ENCODE measurements at regions not wholly inside any gene's neighbourhood (a gene's known extent, or its start where the extent isn't known, plus 50 kb on each side); places are given as distances from the start of the nearest gene placed in this dataset.

DNA sequence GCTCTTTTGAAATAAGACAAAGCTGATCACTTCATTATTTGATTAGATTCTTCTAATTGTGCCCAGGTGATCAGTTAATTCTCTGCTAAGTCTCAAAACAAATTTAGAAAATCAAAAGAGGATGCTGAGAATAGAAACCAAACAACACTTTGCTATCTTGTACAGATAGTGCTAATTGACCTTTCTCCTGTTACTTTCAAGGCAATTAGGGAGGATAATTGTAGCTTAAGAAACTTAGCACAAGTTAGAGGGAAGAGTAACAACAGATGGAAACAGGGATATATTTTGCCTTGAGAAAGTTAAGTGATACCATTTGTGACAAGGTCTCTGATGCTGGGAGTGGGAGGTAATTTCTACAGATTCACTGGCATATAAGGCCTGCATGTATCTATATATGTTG is 344.8 kb upstream of the GRM7 start:
- intact Hi-C loops (cut with DNase I; ENCODE audit: low total_unique reads): no loop called here
- TF ChIP-seq POLR2AphosphoS5 (IDR thresholded peaks at IDR 0.05) (no peak), POLR2A (IDR thresholded peaks at IDR 0.05) (no peak)
- TF ChIP-seq, protein P1, sequence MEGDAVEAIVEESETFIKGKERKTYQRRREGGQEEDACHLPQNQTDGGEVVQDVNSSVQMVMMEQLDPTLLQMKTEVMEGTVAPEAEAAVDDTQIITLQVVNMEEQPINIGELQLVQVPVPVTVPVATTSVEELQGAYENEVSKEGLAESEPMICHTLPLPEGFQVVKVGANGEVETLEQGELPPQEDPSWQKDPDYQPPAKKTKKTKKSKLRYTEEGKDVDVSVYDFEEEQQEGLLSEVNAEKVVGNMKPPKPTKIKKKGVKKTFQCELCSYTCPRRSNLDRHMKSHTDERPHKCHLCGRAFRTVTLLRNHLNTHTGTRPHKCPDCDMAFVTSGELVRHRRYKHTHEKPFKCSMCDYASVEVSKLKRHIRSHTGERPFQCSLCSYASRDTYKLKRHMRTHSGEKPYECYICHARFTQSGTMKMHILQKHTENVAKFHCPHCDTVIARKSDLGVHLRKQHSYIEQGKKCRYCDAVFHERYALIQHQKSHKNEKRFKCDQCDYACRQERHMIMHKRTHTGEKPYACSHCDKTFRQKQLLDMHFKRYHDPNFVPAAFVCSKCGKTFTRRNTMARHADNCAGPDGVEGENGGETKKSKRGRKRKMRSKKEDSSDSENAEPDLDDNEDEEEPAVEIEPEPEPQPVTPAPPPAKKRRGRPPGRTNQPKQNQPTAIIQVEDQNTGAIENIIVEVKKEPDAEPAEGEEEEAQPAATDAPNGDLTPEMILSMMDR (IDR thresholded peaks at IDR 0.05 in 8 of 11, conservative IDR thresholded peaks at IDR 0.05 in 3 of 11): no peak
- H3K27me3 ChIP-seq (replicated peaks in 1 of 7): no peaks in the 10 kb centered on the region
- peaks cover 0 to 6% (median 0%) of the 10 kb centered on the region in 8 donors for H3K9me3 ChIP-seq
- no peak overlapping the region for H3K4me3 ChIP-seq
- H3K27ac ChIP-seq: no peak overlapping the region
- no peaks in the 10 kb centered on the region for H3K36me3 ChIP-seq
- no peaks in the 10 kb centered on the region for H3K4me1 ChIP-seq
- no peak for DNase-seq

DNA sequence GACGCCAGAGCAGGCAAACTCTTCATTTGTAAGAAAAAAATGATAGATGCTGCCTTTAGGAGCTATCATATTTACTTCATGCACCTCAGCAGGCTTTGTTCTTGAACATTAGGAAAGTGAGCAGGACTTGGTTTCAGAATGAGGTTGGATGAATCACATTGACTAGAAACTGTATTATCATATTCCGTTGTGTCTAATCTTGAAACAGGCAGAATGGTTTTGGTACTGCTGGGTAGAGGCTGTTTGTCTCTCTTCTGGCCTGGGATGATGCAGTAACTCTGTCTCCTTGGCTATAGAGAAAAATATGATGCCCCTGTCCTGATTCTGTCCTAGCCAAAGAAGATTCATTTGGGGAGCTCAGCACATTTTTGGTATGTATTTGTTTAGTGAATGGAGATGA is 344.2 kb upstream of the GRM7 start:
- intact Hi-C loops (cut with DNase I; ENCODE audit: low total_unique reads): no loop called here
- Histone ChIP-seq H3K36me3 (no peaks in the 10 kb centered on the region), H3K27me3 (replicated peaks in 1 of 7) (no peaks in the 10 kb centered on the region), H3K27ac (no peak overlapping the region), H3K4me1 (no peaks in the 10 kb centered on the region), H3K9me3 (peaks cover 0 to 6% (median 0%) of the 10 kb centered on the region in 8 donors), H3K4me3 (no peak overlapping the region)
- 77 to 88% (median 82%) methylated on average over 2 of the region's 2 CpGs for WGBS, 5 donors
- no peak for DNase-seq
- TF ChIP-seq, protein P1 (IDR thresholded peaks at IDR 0.05 in 8 of 11, conservative IDR thresholded peaks at IDR 0.05 in 3 of 11): no peak
- no peak for TF ChIP-seq POLR2A (IDR thresholded peaks at IDR 0.05)
- TF ChIP-seq POLR2AphosphoS5 (IDR thresholded peaks at IDR 0.05): no peak

DNA sequence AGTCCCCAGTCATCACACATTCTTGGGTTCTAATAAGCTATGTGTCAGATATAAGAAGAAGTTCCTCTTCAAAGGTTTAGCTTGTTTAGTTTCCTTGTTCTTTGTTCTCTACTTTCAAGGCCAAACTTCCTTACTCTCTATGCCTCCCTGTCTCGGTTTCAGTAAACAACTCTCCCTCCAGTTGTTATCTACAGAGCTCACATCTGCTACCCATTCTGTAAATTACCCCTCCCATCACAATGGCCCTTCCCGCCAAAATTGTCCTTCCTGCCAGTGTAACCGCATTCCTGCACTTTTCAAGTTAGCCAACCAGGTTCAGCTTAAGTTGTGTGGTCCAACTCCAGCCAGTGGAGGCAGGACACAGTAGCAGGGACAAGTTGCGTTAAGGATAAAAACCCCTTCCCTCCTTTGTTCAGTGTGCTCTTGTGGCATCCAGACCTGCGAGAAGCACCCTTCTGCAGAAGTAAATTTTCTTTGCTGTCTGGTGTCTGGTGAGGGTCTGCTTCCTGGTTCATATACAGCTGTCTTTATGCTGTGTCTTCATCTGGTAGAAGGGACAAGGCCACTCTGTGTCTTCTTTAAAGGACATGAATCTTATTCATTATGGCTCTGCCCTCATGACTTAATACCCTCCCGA is 342.1 kb upstream of the GRM7 start:
- intact Hi-C loops (cut with DNase I; ENCODE audit: low total_unique reads): no loop called here
- H3K4me1 ChIP-seq: no peaks in the 10 kb centered on the region
- H3K9me3 ChIP-seq: peaks cover 0 to 6% (median 0%) of the 10 kb centered on the region in 8 donors
- no peaks in the 10 kb centered on the region for H3K36me3 ChIP-seq
- H3K4me3 ChIP-seq: no peak overlapping the region
- TF ChIP-seq POLR2AphosphoS5 (IDR thresholded peaks at IDR 0.05): no peak
- TF ChIP-seq, protein P1 (IDR thresholded peaks at IDR 0.05 in 8 of 11, conservative IDR thresholded peaks at IDR 0.05 in 3 of 11): no peak
- no peak for TF ChIP-seq POLR2A (IDR thresholded peaks at IDR 0.05)
- no peak for DNase-seq
- WGBS, 5 donors: 80 to 89% (median 86%) methylated on average over 6 of the region's 6 CpGs
- no peak overlapping the region for H3K27ac ChIP-seq
- H3K27me3 ChIP-seq (replicated peaks in 1 of 7): no peaks in the 10 kb centered on the region

DNA sequence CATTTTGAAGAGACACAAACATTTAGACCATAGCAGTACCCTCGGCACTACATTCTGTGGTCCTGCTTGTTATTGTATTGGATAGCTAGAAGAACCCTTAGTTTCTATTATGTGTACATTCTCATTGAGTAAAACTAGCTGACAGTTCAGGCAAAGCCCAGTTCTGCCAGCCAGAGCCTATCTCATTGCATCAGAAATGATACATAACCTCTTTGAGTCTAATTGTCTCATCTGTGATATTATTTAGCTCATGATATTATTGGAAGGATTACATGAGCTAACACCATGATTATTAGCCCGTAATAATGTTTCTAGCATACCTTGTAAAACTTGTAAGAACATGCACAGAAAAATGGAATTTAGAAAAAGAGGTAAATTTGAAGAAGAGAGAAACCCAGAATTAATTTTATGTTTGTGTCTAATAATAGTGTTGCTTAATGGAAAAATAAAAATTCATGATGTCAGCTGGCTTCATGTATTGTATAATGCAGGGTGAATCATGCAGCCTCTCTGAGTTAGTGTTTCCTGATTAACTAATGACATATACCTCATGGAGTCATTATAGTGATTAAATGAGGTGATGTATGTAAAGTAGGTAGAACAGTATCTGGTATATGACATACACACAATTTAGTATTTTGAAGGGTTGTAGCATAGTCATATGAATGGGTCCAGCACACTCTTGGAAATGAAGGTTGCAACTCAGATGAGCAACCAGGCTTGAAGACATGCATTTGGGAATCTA is 339.4 kb upstream of the GRM7 start:
- H3K27me3 ChIP-seq (replicated peaks in 1 of 7): no peaks in the 10 kb centered on the region
- WGBS, 5 donors: 77 to 94% (median 81%) methylated on average over 2 of the region's 2 CpGs
- DNase-seq: no peak
- no peak overlapping the region for H3K27ac ChIP-seq
- H3K4me1 ChIP-seq: no peaks in the 10 kb centered on the region
- no peaks in the 10 kb centered on the region for H3K36me3 ChIP-seq
- peaks cover 0 to 6% (median 0%) of the 10 kb centered on the region in 8 donors for H3K9me3 ChIP-seq
- TF ChIP-seq, protein P1 (IDR thresholded peaks at IDR 0.05 in 8 of 11, conservative IDR thresholded peaks at IDR 0.05 in 3 of 11): no peak
- TF ChIP-seq POLR2A (IDR thresholded peaks at IDR 0.05): no peak
- TF ChIP-seq POLR2AphosphoS5 (IDR thresholded peaks at IDR 0.05): no peak
- no peak overlapping the region for H3K4me3 ChIP-seq
- intact Hi-C loops (cut with DNase I; ENCODE audit: low total_unique reads): no loop called here

All from spleen (tissue), 11 donors.